H1 (cell line): ENCODE measurements at regions not wholly inside any gene's neighbourhood (a gene's known extent, or its start where the extent isn't known, plus 50 kb on each side); places are given as distances from the start of the nearest gene placed in this dataset.

Experiments used
- ATF3 ChIP-seq: IDR thresholded peaks from 2 replicates; pipeline ENCODE4 v1.6.1; 2011; ENCODE audit warnings: low read depth, mild to moderate bottlenecking, low read length; ENCODE audit not compliant: insufficient read depth
- EZH2 ChIP-seq: fragments of 200-600 bp; sonication (generic); IDR thresholded peaks from 2 replicates; pipeline ENCODE4 v1.7.1; 2012; ENCODE audit warnings: low read depth, mild to moderate bottlenecking, moderate library complexity, low read length, inconsistent platforms; ENCODE audit not compliant: severe bottlenecking
- HDAC6 ChIP-seq: IDR thresholded peaks from one replicate; pipeline ENCODE4 v1.7.1; 2012; ENCODE audit warnings: low read depth, mild to moderate bottlenecking, inconsistent platforms, low read length, moderate library complexity
- RNF2 ChIP-seq: fragments of 200-900, 300-1000 bp; sonication (generic); IDR thresholded peaks from 2 replicates; pipeline ENCODE4 v1.7.1; 2016; ENCODE audit warnings: borderline replicate concordance, low read depth, mild to moderate bottlenecking, antibody characterized with exemption, low read length; ENCODE audit not compliant: poor library complexity, severe bottlenecking; ENCODE audit errors: missing control alignments
- SIX5 ChIP-seq: IDR thresholded peaks from 2 replicates; pipeline ENCODE4 v1.6.1; 2011; ENCODE audit warnings: mild to moderate bottlenecking, low read depth, low read length
- TAF1 ChIP-seq: IDR thresholded peaks from 2 replicates; pipeline ENCODE4 v1.6.1; 2011; ENCODE audit warnings: mild to moderate bottlenecking, low read depth, low read length
- TF ChIP-seq, protein P1 (sequence below): fragments of 300-600 bp; sonication (generic); IDR thresholded peaks from 2 replicates; pipeline ENCODE4 v1.7.1; 2012; ENCODE audit warnings: low read length, moderate library complexity, mild to moderate bottlenecking, inconsistent platforms; ENCODE audit not compliant: insufficient replicate concordance

- TF ChIP-seq, protein P1, sequence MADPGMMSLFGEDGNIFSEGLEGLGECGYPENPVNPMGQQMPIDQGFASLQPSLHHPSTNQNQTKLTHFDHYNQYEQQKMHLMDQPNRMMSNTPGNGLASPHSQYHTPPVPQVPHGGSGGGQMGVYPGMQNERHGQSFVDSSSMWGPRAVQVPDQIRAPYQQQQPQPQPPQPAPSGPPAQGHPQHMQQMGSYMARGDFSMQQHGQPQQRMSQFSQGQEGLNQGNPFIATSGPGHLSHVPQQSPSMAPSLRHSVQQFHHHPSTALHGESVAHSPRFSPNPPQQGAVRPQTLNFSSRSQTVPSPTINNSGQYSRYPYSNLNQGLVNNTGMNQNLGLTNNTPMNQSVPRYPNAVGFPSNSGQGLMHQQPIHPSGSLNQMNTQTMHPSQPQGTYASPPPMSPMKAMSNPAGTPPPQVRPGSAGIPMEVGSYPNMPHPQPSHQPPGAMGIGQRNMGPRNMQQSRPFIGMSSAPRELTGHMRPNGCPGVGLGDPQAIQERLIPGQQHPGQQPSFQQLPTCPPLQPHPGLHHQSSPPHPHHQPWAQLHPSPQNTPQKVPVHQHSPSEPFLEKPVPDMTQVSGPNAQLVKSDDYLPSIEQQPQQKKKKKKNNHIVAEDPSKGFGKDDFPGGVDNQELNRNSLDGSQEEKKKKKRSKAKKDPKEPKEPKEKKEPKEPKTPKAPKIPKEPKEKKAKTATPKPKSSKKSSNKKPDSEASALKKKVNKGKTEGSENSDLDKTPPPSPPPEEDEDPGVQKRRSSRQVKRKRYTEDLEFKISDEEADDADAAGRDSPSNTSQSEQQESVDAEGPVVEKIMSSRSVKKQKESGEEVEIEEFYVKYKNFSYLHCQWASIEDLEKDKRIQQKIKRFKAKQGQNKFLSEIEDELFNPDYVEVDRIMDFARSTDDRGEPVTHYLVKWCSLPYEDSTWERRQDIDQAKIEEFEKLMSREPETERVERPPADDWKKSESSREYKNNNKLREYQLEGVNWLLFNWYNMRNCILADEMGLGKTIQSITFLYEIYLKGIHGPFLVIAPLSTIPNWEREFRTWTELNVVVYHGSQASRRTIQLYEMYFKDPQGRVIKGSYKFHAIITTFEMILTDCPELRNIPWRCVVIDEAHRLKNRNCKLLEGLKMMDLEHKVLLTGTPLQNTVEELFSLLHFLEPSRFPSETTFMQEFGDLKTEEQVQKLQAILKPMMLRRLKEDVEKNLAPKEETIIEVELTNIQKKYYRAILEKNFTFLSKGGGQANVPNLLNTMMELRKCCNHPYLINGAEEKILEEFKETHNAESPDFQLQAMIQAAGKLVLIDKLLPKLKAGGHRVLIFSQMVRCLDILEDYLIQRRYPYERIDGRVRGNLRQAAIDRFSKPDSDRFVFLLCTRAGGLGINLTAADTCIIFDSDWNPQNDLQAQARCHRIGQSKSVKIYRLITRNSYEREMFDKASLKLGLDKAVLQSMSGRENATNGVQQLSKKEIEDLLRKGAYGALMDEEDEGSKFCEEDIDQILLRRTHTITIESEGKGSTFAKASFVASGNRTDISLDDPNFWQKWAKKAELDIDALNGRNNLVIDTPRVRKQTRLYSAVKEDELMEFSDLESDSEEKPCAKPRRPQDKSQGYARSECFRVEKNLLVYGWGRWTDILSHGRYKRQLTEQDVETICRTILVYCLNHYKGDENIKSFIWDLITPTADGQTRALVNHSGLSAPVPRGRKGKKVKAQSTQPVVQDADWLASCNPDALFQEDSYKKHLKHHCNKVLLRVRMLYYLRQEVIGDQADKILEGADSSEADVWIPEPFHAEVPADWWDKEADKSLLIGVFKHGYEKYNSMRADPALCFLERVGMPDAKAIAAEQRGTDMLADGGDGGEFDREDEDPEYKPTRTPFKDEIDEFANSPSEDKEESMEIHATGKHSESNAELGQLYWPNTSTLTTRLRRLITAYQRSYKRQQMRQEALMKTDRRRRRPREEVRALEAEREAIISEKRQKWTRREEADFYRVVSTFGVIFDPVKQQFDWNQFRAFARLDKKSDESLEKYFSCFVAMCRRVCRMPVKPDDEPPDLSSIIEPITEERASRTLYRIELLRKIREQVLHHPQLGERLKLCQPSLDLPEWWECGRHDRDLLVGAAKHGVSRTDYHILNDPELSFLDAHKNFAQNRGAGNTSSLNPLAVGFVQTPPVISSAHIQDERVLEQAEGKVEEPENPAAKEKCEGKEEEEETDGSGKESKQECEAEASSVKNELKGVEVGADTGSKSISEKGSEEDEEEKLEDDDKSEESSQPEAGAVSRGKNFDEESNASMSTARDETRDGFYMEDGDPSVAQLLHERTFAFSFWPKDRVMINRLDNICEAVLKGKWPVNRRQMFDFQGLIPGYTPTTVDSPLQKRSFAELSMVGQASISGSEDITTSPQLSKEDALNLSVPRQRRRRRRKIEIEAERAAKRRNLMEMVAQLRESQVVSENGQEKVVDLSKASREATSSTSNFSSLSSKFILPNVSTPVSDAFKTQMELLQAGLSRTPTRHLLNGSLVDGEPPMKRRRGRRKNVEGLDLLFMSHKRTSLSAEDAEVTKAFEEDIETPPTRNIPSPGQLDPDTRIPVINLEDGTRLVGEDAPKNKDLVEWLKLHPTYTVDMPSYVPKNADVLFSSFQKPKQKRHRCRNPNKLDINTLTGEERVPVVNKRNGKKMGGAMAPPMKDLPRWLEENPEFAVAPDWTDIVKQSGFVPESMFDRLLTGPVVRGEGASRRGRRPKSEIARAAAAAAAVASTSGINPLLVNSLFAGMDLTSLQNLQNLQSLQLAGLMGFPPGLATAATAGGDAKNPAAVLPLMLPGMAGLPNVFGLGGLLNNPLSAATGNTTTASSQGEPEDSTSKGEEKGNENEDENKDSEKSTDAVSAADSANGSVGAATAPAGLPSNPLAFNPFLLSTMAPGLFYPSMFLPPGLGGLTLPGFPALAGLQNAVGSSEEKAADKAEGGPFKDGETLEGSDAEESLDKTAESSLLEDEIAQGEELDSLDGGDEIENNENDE: no peak
- no peak for TF ChIP-seq ATF3
- TF ChIP-seq HDAC6: no peak
- no peak for TF ChIP-seq RNF2
- no peak for TF ChIP-seq SIX5
- TF ChIP-seq EZH2: no peak
- TF ChIP-seq TAF1: no peak
Observed at GRCh38 chr11:116656011-116656410, 116.8 kb downstream of the BUD13 start (continued).
